ENCODE measurements at regions not wholly inside any gene's neighbourhood (a gene's known extent, or its start where the extent isn't known, plus 50 kb on each side); places are given as distances from the start of the nearest gene placed in this dataset.

GRCh38 chr9:13487936-13488335 lies 208.4 kb upstream of the MPDZ start:
- Histone ChIP-seq H3K9me3 (no peaks in the 10 kb centered on the region), H3K4me3 (no peak overlapping the region), H3K36me3 (no peaks in the 10 kb centered on the region), H3K27ac (no peak overlapping the region), H3K4me1 (no peaks in the 10 kb centered on the region), H3K27me3 (no peaks in the 10 kb centered on the region)
- DNase-seq: no peak
- no peak for TF ChIP-seq POLR2A (IDR thresholded peaks at IDR 0.05)
- TF ChIP-seq CTCF (IDR thresholded peaks at IDR 0.05): no peak
- intact Hi-C loops (cut with DNase I; ENCODE audit: low total_unique reads): no loop called here

GRCh38 chr9:13487498-13487897 lies 208.0 kb upstream of the MPDZ start:
- TF ChIP-seq CTCF (IDR thresholded peaks at IDR 0.05) (no peak), POLR2A (IDR thresholded peaks at IDR 0.05) (no peak)
- no peak for DNase-seq
- no peak overlapping the region for H3K27ac ChIP-seq
- no peaks in the 10 kb centered on the region for H3K4me1 ChIP-seq
- H3K9me3 ChIP-seq: no peaks in the 10 kb centered on the region
- no peaks in the 10 kb centered on the region for H3K27me3 ChIP-seq
- H3K4me3 ChIP-seq: no peak overlapping the region
- intact Hi-C loops (cut with DNase I; ENCODE audit: low total_unique reads): no loop called here
- H3K36me3 ChIP-seq: no peaks in the 10 kb centered on the region

- TF ChIP-seq POLR2A (IDR thresholded peaks at IDR 0.05): no peak
- TF ChIP-seq CTCF (IDR thresholded peaks at IDR 0.05): no peak
- no peak for DNase-seq
- Histone ChIP-seq H3K4me3 (no peak overlapping the region), H3K27ac (no peak overlapping the region), H3K9me3 (no peaks in the 10 kb centered on the region), H3K4me1 (no peaks in the 10 kb centered on the region), H3K27me3 (no peaks in the 10 kb centered on the region), H3K36me3 (no peaks in the 10 kb centered on the region)
- intact Hi-C loops (cut with DNase I; ENCODE audit: low total_unique reads): no loop called here
These were observed 207.6 kb upstream of the MPDZ start for GRCh38 chr9:13487071-13487470.

- DNase-seq: peak; percentile 75 to 79
- Histone ChIP-seq H3K9me3 (no peaks in the 10 kb centered on the region), H3K4me3 (no peak overlapping the region), H3K27me3 (no peaks in the 10 kb centered on the region), H3K4me1 (no peaks in the 10 kb centered on the region), H3K27ac (peak overlapping the region; percentile 48 to 65), H3K36me3 (no peaks in the 10 kb centered on the region)
- TF ChIP-seq CTCF (IDR thresholded peaks at IDR 0.05) (peak in 1 of 4 experiments; percentile 34), POLR2A (IDR thresholded peaks at IDR 0.05) (no peak)
- intact Hi-C loops (cut with DNase I; ENCODE audit: low total_unique reads): no loop called here
These were observed 205.6 kb upstream of the MPDZ start for GRCh38 chr9:13485068-13485596.

- TF ChIP-seq POLR2A (IDR thresholded peaks at IDR 0.05): no peak
- Histone ChIP-seq H3K4me3 (no peak overlapping the region), H3K9me3 (no peaks in the 10 kb centered on the region), H3K27ac (peak overlapping the region; percentile 0 to 48), H3K36me3 (no peaks in the 10 kb centered on the region), H3K4me1 (no peaks in the 10 kb centered on the region), H3K27me3 (no peaks in the 10 kb centered on the region)
- intact Hi-C loops (cut with DNase I; ENCODE audit: low total_unique reads): no loop called here
- DNase-seq: no peak
These were observed 204.7 kb upstream of the MPDZ start for GRCh38 chr9:13484186-13484585.

GRCh38 chr9:13481274-13481673 lies 201.8 kb upstream of the MPDZ start:
- Histone ChIP-seq H3K4me1 (no peaks in the 10 kb centered on the region), H3K9me3 (no peaks in the 10 kb centered on the region), H3K36me3 (no peaks in the 10 kb centered on the region), H3K27ac (no peak overlapping the region), H3K27me3 (no peaks in the 10 kb centered on the region), H3K4me3 (no peak overlapping the region)
- TF ChIP-seq POLR2A (IDR thresholded peaks at IDR 0.05): no peak
- TF ChIP-seq CTCF (IDR thresholded peaks at IDR 0.05): no peak
- intact Hi-C loops (cut with DNase I; ENCODE audit: low total_unique reads): no loop called here
- DNase-seq: no peak

Data from uterus (tissue), 3 donors.